IMR-90 (cell line): ENCODE measurements at regions not wholly inside any gene's neighbourhood (a gene's known extent, or its start where the extent isn't known, plus 50 kb on each side); places are given as distances from the start of the nearest gene placed in this dataset.

Experiments
- ATAC-seq: fragments of 200-7000 bp; cut with Tn5 transposase; 2 replicates; pipeline ENCODE4 v1.9.1; 2020; ENCODE audit warnings: low read depth, mild to moderate bottlenecking, moderate library complexity
- BruUV-seq: library from RNA; stranded (reverse); fragments of 400-500 nt; replicated peaks from 2 replicates; lab custom pipeline; 2021; lab: Mats Ljungman, UMichigan
- CTCF ChIA-PET: fragments of 300-600 bp; formaldehyde crosslinking; extraction: SDS; loops from one replicate; lab custom pipeline; 2021; ENCODE audit warnings: antibody characterized with exemption; lab: Yijun Ruan, JAX
- POLR2A ChIA-PET: fragments of 300-600 bp; sonication (Branson Sonifier 250); formaldehyde crosslinking; loops from one replicate; lab custom pipeline; 2022; ENCODE audit warnings: antibody characterized with exemption; ENCODE audit not compliant: unreplicated experiment; lab: Charles Lee
- DNase-seq: peaks from one replicate; pipeline ENCODE4 v3.0.0; 2013
- H2AFZ ChIP-seq: replicated peaks from 2 replicates; pipeline ENCODE3; 2013; ENCODE audit warnings: low read length, mild to moderate bottlenecking; ENCODE audit not compliant: poor library complexity
- H2AK5ac ChIP-seq: 2 replicates; pipeline ENCODE4 v1.6.1; 2013; ENCODE audit warnings: low read depth, low read length, inconsistent platforms
- H2AK9ac ChIP-seq: replicated peaks from 2 replicates; pipeline ENCODE3; 2013; ENCODE audit warnings: mild to moderate bottlenecking, low read depth, low read length, moderate library complexity; ENCODE audit not compliant: poor library complexity
- H2BK120ac ChIP-seq: 2 replicates; pipeline ENCODE4 v1.6.1; 2013; ENCODE audit warnings: low read depth, low read length, inconsistent platforms
- H2BK15ac ChIP-seq: 3 replicates; pipeline ENCODE4 v1.6.1; 2013; ENCODE audit warnings: low read depth, low read length, inconsistent platforms
- H2BK20ac ChIP-seq: 2 replicates; pipeline ENCODE4 v1.6.1; 2013; ENCODE audit warnings: low read depth, mild to moderate bottlenecking, inconsistent platforms, low read length, moderate library complexity
- H2BK5ac ChIP-seq: 2 replicates; pipeline ENCODE4 v1.6.1; 2013; ENCODE audit warnings: mild to moderate bottlenecking, low read depth, low read length, inconsistent platforms; ENCODE audit not compliant: poor library complexity, severe bottlenecking
- H3K14ac ChIP-seq: replicated peaks from 2 replicates; pipeline ENCODE4 v1.6.1; 2013; ENCODE audit warnings: low read depth, low read length, inconsistent platforms
- H3K18ac ChIP-seq: 2 replicates; pipeline ENCODE4 v1.6.1; 2013; ENCODE audit warnings: low read depth, low read length, control low read depth
- H3K23ac ChIP-seq: 2 replicates; pipeline ENCODE4 v1.6.1; 2013; ENCODE audit warnings: low read depth, low read length, inconsistent platforms
- H3K27ac ChIP-seq: 2 replicates; pipeline ENCODE4 v1.5.1; 2013; ENCODE audit warnings: mild to moderate bottlenecking, control low read depth, low read length; ENCODE audit not compliant: insufficient read depth
- H3K27me3 ChIP-seq: 2 replicates; pipeline ENCODE4 v1.6.1; 2013; ENCODE audit warnings: low read length; ENCODE audit not compliant: control insufficient read depth, insufficient read depth
- H3K36me3 ChIP-seq: 2 replicates; pipeline ENCODE4 v1.6.1; 2013; ENCODE audit warnings: low read length, mixed read lengths; ENCODE audit not compliant: control insufficient read depth, insufficient read depth
- H3K4ac ChIP-seq: 2 replicates; pipeline ENCODE4 v1.6.1; 2013; ENCODE audit warnings: low read depth, low read length, inconsistent platforms
- H3K4me1 ChIP-seq: 2 replicates; pipeline ENCODE4 v1.6.1; 2013; ENCODE audit warnings: low read length, mixed read lengths; ENCODE audit not compliant: control insufficient read depth, insufficient read depth
- H3K4me2 ChIP-seq: 2 replicates; pipeline ENCODE4 v1.6.1; 2013; ENCODE audit warnings: low read depth, mild to moderate bottlenecking, control low read depth, low read length, moderate library complexity
- H3K4me3 ChIP-seq: 2 replicates; pipeline ENCODE4 v1.5.1; 2013; ENCODE audit warnings: low read depth, mild to moderate bottlenecking, control low read depth, low read length, moderate library complexity; ENCODE audit not compliant: insufficient read depth
- H3K56ac ChIP-seq: 2 replicates; pipeline ENCODE4 v1.6.1; 2013; ENCODE audit warnings: low read length, inconsistent platforms; ENCODE audit not compliant: insufficient read depth; ENCODE audit errors: extremely low read depth
- H3K79me1 ChIP-seq, 2 experiments: 2 replicates each; pipeline ENCODE4 v1.6.1; 2013; ENCODE audit warnings: low read length in 2 of 2, inconsistent platforms in 1 of 2, low read depth in 1 of 2
- H3K9ac ChIP-seq: 2 replicates; pipeline ENCODE4 v1.6.1; 2013; ENCODE audit warnings: low read depth, low read length, control low read depth
- H3K9me1 ChIP-seq: 2 replicates; pipeline ENCODE4 v1.6.1; 2013; ENCODE audit warnings: low read length, inconsistent platforms; ENCODE audit not compliant: insufficient read depth
- H3K9me3 ChIP-seq: 2 replicates; pipeline ENCODE4 v1.6.1; 2013; ENCODE audit warnings: low read length; ENCODE audit not compliant: control insufficient read depth, insufficient read depth
- H4K20me1 ChIP-seq: 2 replicates; pipeline ENCODE4 v1.6.1; 2013; ENCODE audit warnings: low read length, inconsistent platforms; ENCODE audit not compliant: insufficient read depth
- H4K5ac ChIP-seq: 2 replicates; pipeline ENCODE4 v1.6.1; 2013; ENCODE audit warnings: mild to moderate bottlenecking, low read depth, low read length, control low read depth
- H4K8ac ChIP-seq, 2 experiments: 2 replicates each; pipeline ENCODE4 v1.6.1; 2013; ENCODE audit warnings: low read depth in 2 of 2, low read length in 2 of 2, control low read depth in 1 of 2, inconsistent platforms in 1 of 2
- H4K91ac ChIP-seq: 2 replicates; pipeline ENCODE4 v1.6.1; 2013; ENCODE audit warnings: low read depth, low read length, inconsistent platforms; ENCODE audit not compliant: insufficient read depth
- BHLHE40 ChIP-seq: fragments of 150-350 bp; IDR thresholded peaks from 2 replicates; pipeline ENCODE4 v1.6.1; 2016; ENCODE audit warnings: mild to moderate bottlenecking, low read depth, low read length
- CEBPB ChIP-seq: IDR thresholded peaks from 2 replicates; pipeline ENCODE4 v1.6.1; 2012; ENCODE audit warnings: low read depth, low read length, improper control_type of control experiment
- CHD1 ChIP-seq: IDR thresholded peaks from 2 replicates; pipeline ENCODE4 v1.6.1; 2012; ENCODE audit warnings: low read depth, low read length, improper control_type of control experiment
- CTCF ChIP-seq: conservative IDR thresholded peaks from 2 replicates; pipeline ENCODE4 v1.5.1; 2012; ENCODE audit warnings: mild to moderate bottlenecking, low read depth, low read length, improper control_type of control experiment
- ELK1 ChIP-seq: fragments of 150-350 bp; IDR thresholded peaks from 2 replicates; pipeline ENCODE4 v1.6.1; 2016; ENCODE audit warnings: low read depth, mild to moderate bottlenecking, low read length, moderate library complexity, borderline replicate concordance
- FOS ChIP-seq: fragments of 150-350 bp; IDR thresholded peaks from 2 replicates; pipeline ENCODE4 v1.6.1; 2016; ENCODE audit warnings: low read depth, low read length
- MAFK ChIP-seq: IDR thresholded peaks from 2 replicates; pipeline ENCODE4 v1.6.1; 2012; ENCODE audit warnings: low read depth, low read length, improper control_type of control experiment
- MAZ ChIP-seq: IDR thresholded peaks from 2 replicates; pipeline ENCODE4 v1.6.1; 2012; ENCODE audit warnings: low read depth, mild to moderate bottlenecking, low read length, improper control_type of control experiment, moderate library complexity, borderline replicate concordance
- MXI1 ChIP-seq: IDR thresholded peaks from 2 replicates; pipeline ENCODE4 v1.6.1; 2012; ENCODE audit warnings: low read depth, mild to moderate bottlenecking, low read length, moderate library complexity, borderline replicate concordance
- NFE2L2 ChIP-seq: fragments of 150-350 bp; IDR thresholded peaks from 2 replicates; pipeline ENCODE4 v1.6.1; 2016; ENCODE audit warnings: low read depth, mild to moderate bottlenecking, low read length
- POLR2A ChIP-seq: IDR thresholded peaks from 2 replicates; pipeline ENCODE4 v1.6.1; 2012; ENCODE audit warnings: mild to moderate bottlenecking, low read depth, low read length
- RAD21 ChIP-seq: IDR thresholded peaks from 2 replicates; pipeline ENCODE4 v1.6.1; 2012; ENCODE audit warnings: low read length, improper control_type of control experiment
- RCOR1 ChIP-seq: IDR thresholded peaks from 2 replicates; pipeline ENCODE4 v1.6.1; 2012; ENCODE audit warnings: mild to moderate bottlenecking, low read length, improper control_type of control experiment; ENCODE audit not compliant: insufficient replicate concordance
- RFX5 ChIP-seq: IDR thresholded peaks from 2 replicates; pipeline ENCODE4 v1.8.0; 2012; ENCODE audit warnings: low read depth, mild to moderate bottlenecking, low read length, moderate library complexity
- SMC3 ChIP-seq: fragments of 150-350 bp; IDR thresholded peaks from 2 replicates; pipeline ENCODE4 v1.6.1; 2016; ENCODE audit warnings: low read depth, mild to moderate bottlenecking, antibody characterized with exemption, low read length, moderate library complexity
- USF2 ChIP-seq: fragments of 150-350 bp; IDR thresholded peaks from 2 replicates; pipeline ENCODE4 v1.6.1; 2017; ENCODE audit warnings: mild to moderate bottlenecking, antibody characterized with exemption, low read length, low read depth
- WGBS, 2 experiments: methylation state at CpG; one replicate each; pipeline versions ENCODE4 v1.1.5 to v1.1.7; 2013; ENCODE audit warnings: missing lambda C conversion rate in 2 of 2; ENCODE audit not compliant: insufficient read length in 1 of 2; ENCODE audit errors: extremely low coverage in 2 of 2; 5-methylcytosine and 5-hydroxymethylcytosine counted together
- dilution Hi-C: fragments of 300-500 bp; cut with HindIII; formaldehyde crosslinking; loops from one replicate; pipeline ENCODE4 v1.14.3; 2018; ENCODE audit warnings: low sequenced_read_pairs; ENCODE audit not compliant: unreplicated experiment
- in situ Hi-C: fragments of 300-500 bp; cut with MboI; formaldehyde crosslinking; loops from 3 replicates; pipeline ENCODE4 v1.14.3; 2019; ENCODE audit warnings: low sequenced_read_pairs, inconsistent platforms, mixed read lengths
- intact Hi-C: fragments of 100-400 bp; cut with micrococcal nuclease; formaldehyde crosslinking; loops from 2 replicates; pipeline ENCODE4 v1.10.0; 2022

GRCh38 chr20:22426772-22427171 lies 157.6 kb downstream of the FOXA2 start:
- CTCF ChIA-PET: no interaction called here
- in situ Hi-C loops: no loop called here

More at GRCh38 chr20:22426772-22427171, 157.6 kb downstream of the FOXA2 start:
- Histone ChIP-seq H3K9me1 (no peaks in the 10 kb centered on the region), H2AK5ac (no peak overlapping the region), H3K18ac (no peak overlapping the region), H3K4me1 (no peaks in the 10 kb centered on the region), H3K79me1 (no peaks in the 10 kb centered on the region), H2AK9ac (no peak overlapping the region), H3K4me2 (no peak overlapping the region), H2BK15ac (no peak overlapping the region), H4K5ac (no peak overlapping the region), H3K4ac (no peak overlapping the region), H3K4me3 (no peak overlapping the region), H2BK120ac (no peak overlapping the region), H3K27me3 (no peaks in the 10 kb centered on the region), H3K14ac (no peak overlapping the region), H3K9me3 (no peaks in the 10 kb centered on the region; the same call in 1 of the 2 replicates), H4K8ac (no peak overlapping the region), H3K23ac (no peak overlapping the region), H4K91ac (no peak overlapping the region), H3K56ac (no peak overlapping the region), H3K36me3 (no peaks in the 10 kb centered on the region), H4K20me1 (no peaks in the 10 kb centered on the region), H2BK5ac (no peak overlapping the region), H2AFZ (no peak overlapping the region), H3K9ac (no peak overlapping the region), H2BK20ac (no peak overlapping the region), H3K27ac (no peak overlapping the region)
- no peak for TF ChIP-seq MAZ
- no peak for TF ChIP-seq CHD1
- no peak for TF ChIP-seq USF2
- TF ChIP-seq MXI1: no peak
- TF ChIP-seq SMC3: no peak
- TF ChIP-seq RCOR1: no peak
- no peak for TF ChIP-seq CTCF
- no peak for TF ChIP-seq NFE2L2
- no peak for TF ChIP-seq BHLHE40
- TF ChIP-seq CEBPB: no peak
- TF ChIP-seq ELK1: no peak
- TF ChIP-seq FOS: no peak
- TF ChIP-seq POLR2A: no peak
- no peak for TF ChIP-seq RAD21
- no peak for TF ChIP-seq MAFK
- TF ChIP-seq RFX5: no peak
- WGBS, 2 experiments: no CpG with 5 or more reads among the region's 2 CpGs
- BruUV-seq: no TSS peak
- intact Hi-C loops: no loop called here
- POLR2A ChIA-PET: no interaction called here
- dilution Hi-C loops: no loop called here
- DNase-seq (no peak), ATAC-seq (no peak)
